Skeletal muscle tissue (tissue), 3 donors: ENCODE measurements at regions not wholly inside any gene's neighbourhood (a gene's known extent, or its start where the extent isn't known, plus 50 kb on each side); places are given as distances from the start of the nearest gene placed in this dataset.

ENCODE experiments used
- H3K27ac ChIP-seq: one replicate; pipeline ENCODE4 v1.7.0; 2013; ENCODE audit warnings: mild to moderate bottlenecking, low read depth, low read length, inconsistent platforms
- H3K27me3 ChIP-seq, 3 donors: one replicate each; pipeline ENCODE4 v1.7.0; 2013; ENCODE audit warnings: low read length in 3 of 3; ENCODE audit not compliant: control insufficient read depth in 3 of 3, insufficient read depth in 3 of 3
- H3K36me3 ChIP-seq, 3 donors: one replicate each; pipeline ENCODE4 v1.7.0; 2013; ENCODE audit warnings: low read length in 3 of 3; ENCODE audit not compliant: control insufficient read depth in 3 of 3, insufficient read depth in 3 of 3
- H3K4me1 ChIP-seq, 3 donors: one replicate each; pipeline ENCODE4 v1.7.0; 2013; ENCODE audit warnings: low read length in 3 of 3, mild to moderate bottlenecking in 3 of 3; ENCODE audit not compliant: control insufficient read depth in 3 of 3, insufficient read depth in 3 of 3
- H3K4me3 ChIP-seq, 3 donors: one replicate each; pipeline ENCODE4 v1.7.0; 2013; ENCODE audit warnings: low read length in 3 of 3
- H3K9ac ChIP-seq, 3 donors: one replicate each; pipeline ENCODE4 v1.7.0; 2013; ENCODE audit warnings: low read length in 3 of 3, mild to moderate bottlenecking in 3 of 3, moderate library complexity in 2 of 3, low read depth in 1 of 3
- H3K9me3 ChIP-seq, 3 donors: one replicate each; pipeline ENCODE4 v1.7.0; 2013; ENCODE audit warnings: low read length in 3 of 3; ENCODE audit not compliant: control insufficient read depth in 3 of 3
- donor health status: Osteomylitis.

DNA sequence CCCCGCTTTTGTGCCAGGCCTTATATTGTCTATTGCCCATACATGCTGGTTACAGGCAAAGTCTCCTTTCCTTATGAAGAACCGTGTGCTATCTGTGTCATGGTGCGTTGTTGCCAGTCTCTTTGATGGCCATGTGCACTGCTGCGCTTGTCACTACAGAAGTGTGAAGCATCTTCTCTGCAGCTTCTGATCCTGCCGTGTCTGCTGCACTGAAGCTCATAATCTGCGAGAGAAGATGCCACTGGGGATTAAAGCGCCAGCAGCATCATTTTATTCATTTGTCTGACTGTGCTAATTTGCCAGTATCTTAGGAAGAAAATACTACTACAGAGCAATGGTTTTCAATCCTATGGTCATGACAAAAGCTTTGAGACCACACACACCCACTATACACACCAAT lies 330.1 kb downstream of the FAT3 start:
- no peaks in the 10 kb centered on the region for H3K27me3 ChIP-seq
- H3K27ac ChIP-seq: no peak overlapping the region

DNA sequence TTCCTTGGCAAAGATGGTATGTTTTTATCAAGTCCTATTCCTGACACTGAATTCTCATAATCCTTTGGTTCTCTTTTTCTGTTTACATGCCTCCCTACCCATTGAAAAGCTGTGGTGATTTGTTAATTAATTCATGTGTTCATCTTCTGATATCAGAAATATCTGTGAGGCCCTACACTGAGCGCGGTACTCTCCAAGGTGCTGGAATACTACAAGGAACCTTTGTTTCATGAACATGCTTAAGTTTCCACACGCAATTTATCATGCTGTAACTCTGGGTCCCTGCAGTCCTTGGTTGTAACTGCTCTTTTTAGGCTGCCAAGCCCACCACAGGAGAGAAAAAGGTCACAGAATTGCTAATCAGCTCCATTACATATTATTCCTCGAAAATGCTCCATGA lies 331.8 kb downstream of the FAT3 start:
- Histone ChIP-seq H3K9me3 (no peaks in the 10 kb centered on the region), H3K27ac (no peak overlapping the region)

More for the DNA sequence above, 330.1 kb downstream of the FAT3 start:
- no peak overlapping the region for H3K9ac ChIP-seq
- H3K9me3 ChIP-seq: no peaks in the 10 kb centered on the region
- H3K36me3 ChIP-seq: no peaks in the 10 kb centered on the region
- no peak overlapping the region for H3K4me3 ChIP-seq
- no peaks in the 10 kb centered on the region for H3K4me1 ChIP-seq

DNA sequence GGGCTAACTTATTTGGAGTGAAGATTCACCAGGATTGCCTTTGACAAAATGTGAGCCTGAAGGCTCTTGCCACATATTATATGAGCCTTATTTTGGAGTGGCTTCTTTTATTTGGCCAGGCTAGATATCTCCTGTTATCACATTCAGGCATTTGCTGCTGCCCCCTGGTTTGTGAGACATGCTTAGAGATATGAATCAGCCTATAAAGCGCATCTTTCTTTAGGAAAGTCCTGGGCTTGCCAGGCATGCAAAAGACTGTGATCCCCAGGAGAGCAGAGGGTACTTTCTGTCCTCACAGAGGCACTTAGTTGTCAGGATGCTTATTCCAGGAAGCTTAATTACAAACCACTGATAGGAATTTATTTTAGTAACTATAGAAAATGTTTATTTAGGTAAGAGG lies 333.3 kb downstream of the FAT3 start:
- Histone ChIP-seq H3K9me3 (no peaks in the 10 kb centered on the region), H3K36me3 (no peaks in the 10 kb centered on the region), H3K27ac (no peak overlapping the region), H3K27me3 (no peaks in the 10 kb centered on the region), H3K4me3 (no peak overlapping the region), H3K9ac (no peak overlapping the region), H3K4me1 (no peaks in the 10 kb centered on the region)

More for the DNA sequence above, 331.8 kb downstream of the FAT3 start:
- Histone ChIP-seq H3K27me3 (no peaks in the 10 kb centered on the region), H3K4me1 (no peaks in the 10 kb centered on the region), H3K36me3 (no peaks in the 10 kb centered on the region), H3K4me3 (no peak overlapping the region), H3K9ac (no peak overlapping the region)

DNA sequence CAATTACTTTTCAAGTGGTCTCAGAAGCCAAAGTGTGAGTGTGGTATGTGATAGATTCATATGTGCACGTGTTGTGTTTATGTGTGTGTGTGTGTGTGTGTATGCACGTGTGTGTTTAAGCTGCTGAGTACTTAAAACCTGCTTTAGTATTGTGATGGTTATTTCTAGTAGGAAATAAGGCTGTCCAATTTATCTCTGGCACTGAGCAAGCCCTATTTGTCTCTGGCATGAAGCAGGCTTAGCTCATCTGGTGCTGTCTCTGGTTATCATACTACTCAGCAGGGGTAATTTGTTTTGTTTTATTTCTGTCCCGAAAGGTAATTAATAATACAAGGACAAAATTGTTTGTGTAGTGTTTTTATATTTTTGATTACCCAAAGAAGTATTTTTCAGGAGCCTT lies 333.7 kb downstream of the FAT3 start:
- Histone ChIP-seq H3K4me3 (no peak overlapping the region), H3K27ac (no peak overlapping the region), H3K36me3 (no peaks in the 10 kb centered on the region), H3K4me1 (no peaks in the 10 kb centered on the region), H3K9ac (no peak overlapping the region), H3K27me3 (no peaks in the 10 kb centered on the region), H3K9me3 (no peaks in the 10 kb centered on the region)

DNA sequence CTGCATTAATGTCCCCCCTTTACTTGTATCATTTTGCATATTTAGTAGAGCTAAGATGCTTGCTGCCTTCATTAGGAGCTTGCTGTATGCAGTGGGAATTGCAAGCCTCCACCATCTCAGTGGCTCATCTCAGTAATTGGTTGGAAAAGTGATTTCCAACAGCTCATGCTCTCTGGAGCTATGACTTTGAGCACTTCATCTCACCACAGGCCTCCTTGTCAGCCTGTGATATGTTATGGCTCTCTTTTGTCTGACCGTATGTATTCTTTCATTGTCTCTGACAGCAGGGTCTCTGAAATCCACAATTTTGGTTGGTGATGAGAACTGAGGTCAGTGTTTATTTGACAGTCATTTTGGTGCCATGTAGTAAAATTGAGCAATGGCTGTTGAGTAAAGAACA lies 345.1 kb downstream of the FAT3 start:
- H3K4me3 ChIP-seq: no peak overlapping the region
- no peak overlapping the region for H3K9ac ChIP-seq
- no peaks in the 10 kb centered on the region for H3K36me3 ChIP-seq
- H3K9me3 ChIP-seq: no peaks in the 10 kb centered on the region
- H3K27me3 ChIP-seq: no peaks in the 10 kb centered on the region
- no peak overlapping the region for H3K27ac ChIP-seq
- H3K4me1 ChIP-seq: no peaks in the 10 kb centered on the region

DNA sequence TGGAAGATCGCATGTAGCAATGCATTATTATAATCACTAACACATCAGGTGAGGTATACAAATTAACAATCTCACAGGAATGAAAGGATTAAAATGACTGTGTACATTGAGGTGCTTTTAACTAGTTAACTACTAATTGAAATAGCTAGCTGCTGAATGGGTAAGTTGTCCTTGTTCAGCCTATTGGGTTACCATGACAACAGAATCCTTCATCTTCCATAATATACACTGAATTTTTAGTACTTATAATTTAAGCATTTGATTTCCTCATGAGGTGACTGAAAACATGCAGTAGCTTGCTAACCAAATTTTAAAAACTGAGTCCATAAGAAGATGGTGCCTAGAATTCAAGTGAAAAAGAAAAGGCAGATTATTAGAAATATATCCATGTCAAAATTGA lies 347.9 kb downstream of the FAT3 start:
- Histone ChIP-seq H3K27me3 (no peaks in the 10 kb centered on the region), H3K27ac (no peak overlapping the region), H3K4me3 (no peak overlapping the region), H3K9me3 (no peaks in the 10 kb centered on the region), H3K36me3 (no peaks in the 10 kb centered on the region), H3K4me1 (no peaks in the 10 kb centered on the region), H3K9ac (no peak overlapping the region)

DNA sequence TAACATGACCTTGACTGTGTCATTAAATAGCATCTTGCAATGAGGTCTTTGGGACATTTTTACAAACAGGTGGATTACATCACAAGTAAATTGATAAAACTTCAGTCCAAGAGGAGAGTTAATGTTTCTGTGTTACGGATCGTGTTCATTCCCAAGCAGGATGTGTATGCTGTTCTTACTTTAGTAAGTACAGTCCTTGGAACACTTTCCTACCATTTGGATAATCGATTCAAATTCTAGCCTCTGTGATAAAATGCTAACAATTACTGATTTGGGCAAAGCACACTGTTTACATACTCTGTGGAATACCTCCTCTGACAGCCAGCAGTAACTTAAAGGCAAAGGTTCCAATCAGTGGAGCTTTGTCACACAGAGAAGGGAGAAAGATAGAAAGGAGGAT lies 351.7 kb downstream of the FAT3 start:
- Histone ChIP-seq H3K36me3 (no peaks in the 10 kb centered on the region), H3K4me3 (no peak overlapping the region), H3K9ac (no peak overlapping the region), H3K27me3 (no peaks in the 10 kb centered on the region), H3K27ac (no peak overlapping the region), H3K4me1 (no peaks in the 10 kb centered on the region), H3K9me3 (no peaks in the 10 kb centered on the region)

DNA sequence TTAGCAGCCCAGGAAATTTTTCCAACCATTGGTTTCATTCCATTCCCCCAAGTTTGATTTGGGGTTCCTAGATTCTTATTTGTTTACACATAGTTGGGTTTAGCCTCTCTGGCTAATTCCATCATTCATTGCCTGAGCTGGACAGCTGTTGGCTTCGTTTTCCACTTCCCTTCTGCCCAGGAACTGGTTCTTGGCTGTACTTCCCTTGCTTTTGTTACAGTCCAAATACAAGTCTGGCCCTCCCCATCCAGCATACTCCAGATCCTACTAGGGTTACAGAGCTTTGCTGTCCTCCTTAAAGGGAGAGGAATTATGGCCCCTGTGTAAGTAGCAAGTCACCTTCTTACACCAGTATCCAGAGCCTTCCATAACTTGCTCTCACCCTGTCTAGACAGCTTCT lies 356.3 kb downstream of the FAT3 start:
- H3K9ac ChIP-seq: no peak overlapping the region

DNA sequence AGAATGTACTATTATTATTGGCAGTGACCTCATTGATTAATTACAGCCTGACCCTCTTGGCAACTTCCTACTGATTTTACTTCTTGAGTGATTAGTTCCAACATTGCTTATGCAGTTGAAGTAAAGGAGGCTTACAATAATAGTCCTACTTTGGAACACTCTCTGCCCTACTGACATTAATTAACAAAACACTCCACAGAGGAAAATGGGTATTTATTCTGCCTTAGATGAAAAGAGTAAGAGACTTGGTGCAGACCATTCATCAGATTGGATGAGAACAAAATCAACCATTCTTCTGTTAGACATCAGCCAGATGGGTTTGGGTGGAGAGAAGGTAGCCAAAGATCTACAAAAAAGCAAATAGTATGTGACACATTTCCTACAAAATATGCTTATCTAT lies 363.8 kb downstream of the FAT3 start:
- Histone ChIP-seq H3K4me3 (no peak overlapping the region), H3K4me1 (no peaks in the 10 kb centered on the region), H3K36me3 (no peaks in the 10 kb centered on the region), H3K9ac (no peak overlapping the region), H3K9me3 (no peaks in the 10 kb centered on the region), H3K27ac (no peak overlapping the region), H3K27me3 (no peaks in the 10 kb centered on the region)

More for the DNA sequence above, 356.3 kb downstream of the FAT3 start:
- H3K9me3 ChIP-seq: no peaks in the 10 kb centered on the region
- no peaks in the 10 kb centered on the region for H3K27me3 ChIP-seq
- no peak overlapping the region for H3K4me3 ChIP-seq
- no peaks in the 10 kb centered on the region for H3K36me3 ChIP-seq
- H3K4me1 ChIP-seq: no peaks in the 10 kb centered on the region
- no peak overlapping the region for H3K27ac ChIP-seq

DNA sequence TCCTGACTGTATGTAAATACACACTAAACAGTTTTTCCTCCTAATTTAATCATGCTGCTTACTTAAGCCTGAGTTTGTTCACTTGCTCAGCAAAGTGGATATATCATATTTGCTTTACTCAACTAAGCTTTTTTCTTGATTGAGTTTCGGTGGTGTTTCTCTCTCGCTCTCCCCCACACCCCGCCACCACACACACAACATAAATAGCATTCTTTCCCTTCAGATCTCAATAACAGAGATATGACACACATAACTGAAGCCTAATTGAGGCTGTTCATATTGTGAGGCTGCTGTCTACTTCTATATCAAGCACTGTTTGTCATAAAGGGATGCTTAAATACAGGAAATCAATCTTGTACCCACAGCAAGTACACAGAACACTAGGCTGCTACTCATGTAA lies 364.9 kb downstream of the FAT3 start:
- Histone ChIP-seq H3K9ac (no peak overlapping the region), H3K4me3 (no peak overlapping the region), H3K27ac (no peak overlapping the region), H3K36me3 (no peaks in the 10 kb centered on the region), H3K27me3 (no peaks in the 10 kb centered on the region), H3K4me1 (no peaks in the 10 kb centered on the region), H3K9me3 (no peaks in the 10 kb centered on the region)

DNA sequence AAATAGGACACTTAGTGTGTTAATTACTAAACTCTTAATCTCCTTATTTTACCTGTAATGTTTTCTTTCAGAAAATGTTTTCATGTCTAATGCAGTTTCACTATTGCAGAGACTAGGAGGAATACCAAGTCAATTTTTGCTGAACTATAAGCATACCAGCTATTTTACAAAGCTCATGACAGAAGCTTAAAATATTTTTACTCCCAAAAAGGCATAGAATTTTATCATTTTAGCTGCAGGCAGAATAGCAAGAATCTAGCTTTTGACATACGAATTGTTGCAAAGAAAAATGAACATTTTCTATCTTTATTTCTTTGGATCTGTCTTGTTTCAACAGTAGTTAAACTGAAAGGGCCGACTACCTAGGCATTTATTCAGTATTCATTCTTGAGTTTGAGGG lies 366.9 kb downstream of the FAT3 start:
- Histone ChIP-seq H3K9me3 (no peaks in the 10 kb centered on the region), H3K36me3 (no peaks in the 10 kb centered on the region), H3K27ac (no peak overlapping the region), H3K4me3 (no peak overlapping the region), H3K4me1 (no peaks in the 10 kb centered on the region), H3K9ac (no peak overlapping the region), H3K27me3 (no peaks in the 10 kb centered on the region)
